ENCODE measurements at regions not wholly inside any gene's neighbourhood (a gene's known extent, or its start where the extent isn't known, plus 50 kb on each side); places are given as distances from the start of the nearest gene placed in this dataset.
"Not testable (repeated sequence)": the region's sequence is repeated elsewhere in the genome, so short reads cannot be mapped to it uniquely, and the experiment has no call there.

DNA sequence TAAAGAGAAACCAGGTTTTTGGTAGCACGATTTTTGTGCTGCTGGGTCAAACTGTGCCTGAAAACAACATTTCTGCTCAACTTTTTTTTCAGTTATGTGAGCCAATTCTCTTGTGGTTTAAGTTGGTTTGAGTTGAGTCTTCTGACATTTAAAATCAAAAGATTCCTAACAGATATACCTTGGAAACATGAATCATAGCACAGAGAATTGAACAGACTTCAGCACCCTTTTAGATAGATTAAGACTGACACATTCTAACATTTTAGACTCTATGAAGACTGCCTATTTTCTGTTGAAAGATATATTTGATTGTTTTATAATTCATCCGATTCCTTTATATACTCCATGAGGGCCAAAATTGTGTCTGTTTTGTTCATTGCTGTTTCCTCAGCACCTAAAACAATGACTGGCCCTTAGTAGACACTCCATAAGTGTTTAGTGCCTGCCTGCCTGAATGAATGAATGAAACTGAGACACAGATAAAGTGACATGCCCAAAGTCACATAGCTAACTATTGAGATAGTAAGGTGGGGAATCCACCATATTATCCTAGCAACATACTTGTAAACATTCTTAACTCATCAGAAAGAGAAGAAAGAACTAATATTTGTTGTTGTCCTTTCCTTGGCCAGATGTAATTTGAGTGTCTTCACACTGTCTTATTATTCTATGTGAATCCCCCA lies 624.0 kb downstream of the MID1IP1 start:
- DNase-seq (ENCODE audit: low read depth), result no peak
- Histone ChIP-seq H3K27me3 (ENCODE audit: control insufficient read depth, insufficient read depth, low read length) (no peaks in the 10 kb centered on the region), H3K4me3 (ENCODE audit: low read depth, low read length) (no peak overlapping the region), H3K36me3 (ENCODE audit: control insufficient read depth, insufficient read depth, low read length) (no peaks in the 10 kb centered on the region)
- TF ChIP-seq, protein P1, sequence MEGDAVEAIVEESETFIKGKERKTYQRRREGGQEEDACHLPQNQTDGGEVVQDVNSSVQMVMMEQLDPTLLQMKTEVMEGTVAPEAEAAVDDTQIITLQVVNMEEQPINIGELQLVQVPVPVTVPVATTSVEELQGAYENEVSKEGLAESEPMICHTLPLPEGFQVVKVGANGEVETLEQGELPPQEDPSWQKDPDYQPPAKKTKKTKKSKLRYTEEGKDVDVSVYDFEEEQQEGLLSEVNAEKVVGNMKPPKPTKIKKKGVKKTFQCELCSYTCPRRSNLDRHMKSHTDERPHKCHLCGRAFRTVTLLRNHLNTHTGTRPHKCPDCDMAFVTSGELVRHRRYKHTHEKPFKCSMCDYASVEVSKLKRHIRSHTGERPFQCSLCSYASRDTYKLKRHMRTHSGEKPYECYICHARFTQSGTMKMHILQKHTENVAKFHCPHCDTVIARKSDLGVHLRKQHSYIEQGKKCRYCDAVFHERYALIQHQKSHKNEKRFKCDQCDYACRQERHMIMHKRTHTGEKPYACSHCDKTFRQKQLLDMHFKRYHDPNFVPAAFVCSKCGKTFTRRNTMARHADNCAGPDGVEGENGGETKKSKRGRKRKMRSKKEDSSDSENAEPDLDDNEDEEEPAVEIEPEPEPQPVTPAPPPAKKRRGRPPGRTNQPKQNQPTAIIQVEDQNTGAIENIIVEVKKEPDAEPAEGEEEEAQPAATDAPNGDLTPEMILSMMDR (IDR thresholded peaks at IDR 0.05; ENCODE audit: insufficient read depth, low read length, severe bottlenecking), result no peak
- FAIRE-seq, result no peak

DNA sequence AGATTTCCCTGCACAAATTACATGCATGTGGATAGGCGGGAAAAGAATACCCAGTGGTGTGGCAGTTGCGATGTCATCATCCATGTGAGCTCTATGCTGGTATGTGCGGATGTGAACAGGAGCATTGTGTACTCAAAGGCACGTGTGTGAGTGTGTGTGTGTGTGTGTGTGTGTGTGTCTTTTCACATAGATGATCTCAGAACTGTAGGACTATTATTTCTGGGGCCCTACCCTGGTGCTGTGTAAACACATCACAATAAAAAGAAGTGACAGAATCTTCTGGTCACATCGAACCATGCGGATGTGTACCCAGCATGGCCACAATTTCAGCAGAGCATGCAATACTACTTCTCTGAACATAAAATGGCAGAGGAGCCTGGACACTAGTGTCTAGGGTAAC lies 624.8 kb downstream of the MID1IP1 start:
- TF ChIP-seq, protein P1 (IDR thresholded peaks at IDR 0.05; ENCODE audit: insufficient read depth, low read length, severe bottlenecking), result no peak
- DNase-seq (ENCODE audit: low read depth) (no peak), FAIRE-seq (no peak)
- Histone ChIP-seq H3K4me3 (ENCODE audit: low read depth, low read length) (no peak overlapping the region), H3K36me3 (ENCODE audit: control insufficient read depth, insufficient read depth, low read length) (no peaks in the 10 kb centered on the region), H3K27me3 (ENCODE audit: control insufficient read depth, insufficient read depth, low read length) (no peaks in the 10 kb centered on the region)

DNA sequence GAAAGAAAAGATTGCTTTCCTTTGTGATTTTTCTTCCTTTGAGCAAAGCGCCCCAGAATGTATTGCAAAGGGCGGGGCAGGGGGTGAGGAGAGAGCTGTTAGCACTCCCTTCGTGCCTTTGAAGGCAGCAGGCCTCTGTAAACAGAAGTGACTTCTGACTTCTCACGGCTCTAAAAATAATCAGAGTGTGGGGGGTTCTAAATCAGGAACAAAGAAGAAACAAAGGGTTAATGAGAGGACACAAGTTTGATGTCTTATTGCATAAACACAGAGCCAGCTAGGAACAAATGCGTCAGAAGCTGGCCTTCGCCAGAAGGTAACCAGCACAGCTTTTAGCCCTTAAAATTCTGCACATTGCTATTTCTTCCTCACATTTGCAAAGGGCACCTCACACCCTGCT lies 626.2 kb downstream of the MID1IP1 start:
- Histone ChIP-seq H3K4me3 (ENCODE audit: low read depth, low read length) (no peak overlapping the region), H3K36me3 (ENCODE audit: control insufficient read depth, insufficient read depth, low read length) (no peaks in the 10 kb centered on the region), H3K27me3 (ENCODE audit: control insufficient read depth, insufficient read depth, low read length) (no peaks in the 10 kb centered on the region)
- no peak for FAIRE-seq
- TF ChIP-seq, protein P1 (IDR thresholded peaks at IDR 0.05; ENCODE audit: insufficient read depth, low read length, severe bottlenecking), result no peak
- DNase-seq (ENCODE audit: low read depth), result no peak

DNA sequence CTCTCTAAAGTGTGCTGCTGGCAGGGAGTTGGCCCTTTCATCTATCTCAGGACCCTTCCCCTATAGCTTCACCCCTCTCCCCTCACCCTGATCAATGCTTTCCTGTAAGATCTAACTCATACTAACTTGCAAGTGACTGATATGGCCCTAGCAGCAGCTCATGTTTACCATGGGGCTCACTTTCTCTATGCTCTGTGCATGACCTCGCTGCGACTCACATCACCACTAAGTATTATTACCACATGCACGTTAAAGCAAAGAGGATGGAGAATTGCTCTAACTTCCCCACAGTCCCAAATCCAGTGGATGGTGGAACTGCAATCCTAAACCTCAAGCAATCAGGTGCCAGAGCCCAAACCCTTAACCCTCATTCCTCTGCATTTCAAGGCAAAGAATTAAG lies 626.6 kb downstream of the MID1IP1 start:
- no peak overlapping the region for H3K4me3 ChIP-seq (ENCODE audit: low read depth, low read length)
- DNase-seq (ENCODE audit: low read depth) (peak; percentile 64), FAIRE-seq (no peak)
- TF ChIP-seq, protein P1 (IDR thresholded peaks at IDR 0.05; ENCODE audit: insufficient read depth, low read length, severe bottlenecking), result no peak
- no peaks in the 10 kb centered on the region for H3K27me3 ChIP-seq (ENCODE audit: control insufficient read depth, insufficient read depth, low read length)
- no peaks in the 10 kb centered on the region for H3K36me3 ChIP-seq (ENCODE audit: control insufficient read depth, insufficient read depth, low read length)

DNA sequence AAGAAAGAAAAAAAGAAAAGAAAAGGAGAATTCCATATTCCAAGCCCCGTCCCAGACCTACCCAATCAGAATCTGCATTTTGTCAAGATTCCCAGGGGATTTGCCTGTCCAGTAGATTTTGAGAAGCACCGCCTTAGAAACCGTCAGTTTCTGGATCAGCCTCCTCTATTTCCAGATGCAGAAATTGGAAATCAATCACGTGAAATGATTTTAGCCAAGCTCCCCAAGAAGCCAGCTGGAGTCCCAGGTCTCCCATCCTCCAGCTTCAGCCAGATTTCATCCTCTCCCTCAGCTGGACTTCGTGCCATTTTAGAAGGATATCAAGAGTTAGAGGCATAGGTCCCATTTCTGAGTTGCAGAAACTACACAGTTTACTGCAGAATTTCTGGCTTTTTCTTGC lies 629.3 kb downstream of the MID1IP1 start:
- Histone ChIP-seq H3K36me3 (ENCODE audit: control insufficient read depth, insufficient read depth, low read length) (no peaks in the 10 kb centered on the region), H3K27me3 (ENCODE audit: control insufficient read depth, insufficient read depth, low read length) (no peaks in the 10 kb centered on the region), H3K4me3 (ENCODE audit: low read depth, low read length) (no peak overlapping the region)
- DNase-seq (ENCODE audit: low read depth) (no peak), FAIRE-seq (no peak)
- TF ChIP-seq, protein P1 (IDR thresholded peaks at IDR 0.05; ENCODE audit: insufficient read depth, low read length, severe bottlenecking), result no peak

DNA sequence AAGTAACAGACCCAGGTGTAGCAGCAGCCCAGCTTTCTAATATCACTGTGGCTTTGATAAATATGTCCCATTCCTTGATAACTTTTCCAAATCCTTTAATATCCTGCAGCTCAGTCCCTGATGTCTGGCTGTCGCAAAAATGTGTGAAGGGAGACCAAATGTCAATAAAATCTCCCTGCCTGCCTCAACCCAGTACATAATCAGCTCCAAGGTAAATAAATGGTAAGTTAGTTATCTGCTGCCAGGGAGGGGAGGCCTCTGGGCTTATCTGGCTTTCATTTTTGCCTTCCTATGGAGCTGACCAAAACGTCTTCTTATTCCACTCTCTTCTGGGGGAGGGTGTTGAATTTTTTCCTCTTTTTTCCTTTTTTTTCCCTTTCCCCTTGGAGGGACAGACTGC lies 630.6 kb downstream of the MID1IP1 start:
- TF ChIP-seq, protein P1 (IDR thresholded peaks at IDR 0.05; ENCODE audit: insufficient read depth, low read length, severe bottlenecking), result no peak
- no peaks in the 10 kb centered on the region for H3K27me3 ChIP-seq (ENCODE audit: control insufficient read depth, insufficient read depth, low read length)
- DNase-seq (ENCODE audit: low read depth), result no peak
- no peaks in the 10 kb centered on the region for H3K36me3 ChIP-seq (ENCODE audit: control insufficient read depth, insufficient read depth, low read length)
- no peak for FAIRE-seq
- no peak overlapping the region for H3K4me3 ChIP-seq (ENCODE audit: low read depth, low read length)

DNA sequence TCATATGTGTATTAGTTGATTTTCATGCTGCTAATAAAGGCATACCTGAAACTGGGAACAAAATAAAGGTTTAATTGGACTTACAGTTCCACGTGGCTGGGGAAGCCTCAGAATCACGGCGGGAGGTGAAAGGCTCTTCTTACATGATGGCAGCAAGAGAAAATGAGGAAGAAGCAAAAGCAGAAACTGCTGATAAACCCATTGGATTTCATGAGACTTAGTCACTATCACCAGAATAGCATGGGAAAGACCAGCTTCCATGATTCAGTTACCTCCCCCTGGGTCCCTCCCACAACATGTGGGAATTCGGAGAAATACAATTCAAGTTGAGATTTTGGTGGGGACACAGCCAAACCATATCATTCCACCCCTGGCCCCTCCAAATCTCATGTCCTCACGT lies 633.4 kb downstream of the MID1IP1 start:
- not testable (repeated sequence) for DNase-seq (ENCODE audit: low read depth); FAIRE-seq; H3K27me3 ChIP-seq (ENCODE audit: control insufficient read depth, insufficient read depth, low read length); H3K4me3 ChIP-seq (ENCODE audit: low read depth, low read length); H3K36me3 ChIP-seq (ENCODE audit: control insufficient read depth, insufficient read depth, low read length)

DNA sequence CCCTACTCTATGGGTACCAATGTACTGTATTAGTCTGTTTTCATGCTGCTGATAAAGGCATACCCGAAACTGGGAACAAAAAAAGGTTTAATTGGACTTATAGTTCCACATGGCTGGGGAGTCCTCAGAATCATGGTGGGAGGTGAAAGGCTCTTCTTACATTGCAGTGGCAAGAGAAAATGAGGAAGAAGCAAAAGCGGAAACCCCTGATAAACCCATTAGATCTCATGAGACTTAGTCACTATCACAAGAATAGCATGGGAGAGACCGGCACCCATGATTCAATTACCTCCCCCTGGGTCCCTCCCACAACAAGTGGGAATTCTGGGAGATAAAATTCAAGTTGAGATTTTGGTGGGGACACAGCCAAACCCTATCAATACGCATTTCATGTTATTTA lies 635.3 kb downstream of the MID1IP1 start:
- not testable (repeated sequence) for H3K4me3 ChIP-seq (ENCODE audit: low read depth, low read length); FAIRE-seq; H3K36me3 ChIP-seq (ENCODE audit: control insufficient read depth, insufficient read depth, low read length); H3K27me3 ChIP-seq (ENCODE audit: control insufficient read depth, insufficient read depth, low read length); DNase-seq (ENCODE audit: low read depth)
